ENCODE measurements at regions not wholly inside any gene's neighbourhood (a gene's known extent, or its start where the extent isn't known, plus 50 kb on each side); places are given as distances from the start of the nearest gene placed in this dataset.

DNA sequence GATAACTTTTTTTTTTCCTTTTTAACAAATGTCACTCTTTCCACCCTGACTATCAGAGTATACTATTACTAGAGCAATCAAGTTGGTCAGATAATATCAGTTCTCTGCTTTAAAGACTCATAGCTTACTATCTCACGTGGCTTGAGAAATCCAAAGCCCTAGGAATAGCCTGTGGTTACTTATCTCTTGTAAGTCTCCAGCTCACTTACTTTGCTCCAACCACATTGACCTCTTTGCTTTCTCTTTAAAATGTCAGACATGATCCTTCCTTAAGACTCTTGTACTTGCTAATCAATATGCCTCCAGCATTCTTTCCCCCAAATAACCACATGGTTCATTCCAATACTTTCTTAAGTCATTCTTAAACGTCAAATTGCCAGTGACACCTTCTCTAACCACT lies 1292.2 kb downstream of the REEP3 start:
- TF ChIP-seq, protein P1, sequence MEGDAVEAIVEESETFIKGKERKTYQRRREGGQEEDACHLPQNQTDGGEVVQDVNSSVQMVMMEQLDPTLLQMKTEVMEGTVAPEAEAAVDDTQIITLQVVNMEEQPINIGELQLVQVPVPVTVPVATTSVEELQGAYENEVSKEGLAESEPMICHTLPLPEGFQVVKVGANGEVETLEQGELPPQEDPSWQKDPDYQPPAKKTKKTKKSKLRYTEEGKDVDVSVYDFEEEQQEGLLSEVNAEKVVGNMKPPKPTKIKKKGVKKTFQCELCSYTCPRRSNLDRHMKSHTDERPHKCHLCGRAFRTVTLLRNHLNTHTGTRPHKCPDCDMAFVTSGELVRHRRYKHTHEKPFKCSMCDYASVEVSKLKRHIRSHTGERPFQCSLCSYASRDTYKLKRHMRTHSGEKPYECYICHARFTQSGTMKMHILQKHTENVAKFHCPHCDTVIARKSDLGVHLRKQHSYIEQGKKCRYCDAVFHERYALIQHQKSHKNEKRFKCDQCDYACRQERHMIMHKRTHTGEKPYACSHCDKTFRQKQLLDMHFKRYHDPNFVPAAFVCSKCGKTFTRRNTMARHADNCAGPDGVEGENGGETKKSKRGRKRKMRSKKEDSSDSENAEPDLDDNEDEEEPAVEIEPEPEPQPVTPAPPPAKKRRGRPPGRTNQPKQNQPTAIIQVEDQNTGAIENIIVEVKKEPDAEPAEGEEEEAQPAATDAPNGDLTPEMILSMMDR (IDR thresholded peaks at IDR 0.05), result no peak
- TF ChIP-seq EP300 (IDR thresholded peaks at IDR 0.05) (no peak), POLR2A (IDR thresholded peaks at IDR 0.05) (no peak)
